H1 (cell line): ENCODE measurements at regions not wholly inside any gene's neighbourhood (a gene's known extent, or its start where the extent isn't known, plus 50 kb on each side); places are given as distances from the start of the nearest gene placed in this dataset.

Experiments
- CTCF ChIA-PET: fragments of 300-600 bp; sonication (Branson Sonifier 250); formaldehyde crosslinking; loops from one replicate; lab custom pipeline; 2021; ENCODE audit not compliant: partially characterized antibody; lab: Charles Lee
- POLR2A ChIA-PET: fragments of 300-600 bp; sonication (Branson Sonifier 250); formaldehyde crosslinking; loops from one replicate; lab custom pipeline; 2021; ENCODE audit warnings: inconsistent platforms; ENCODE audit not compliant: partially characterized antibody; lab: Charles Lee
- DNase-seq, 2 experiments: peaks; one replicate each; pipeline versions ENCODE4 v3.0.0 to v3.0.0-alpha.2; 2010 to 2022; ENCODE audit warnings: low spot score in 2 of 2, low read depth in 1 of 2, mixed read lengths in 1 of 2
- FAIRE-seq: peaks from 2 replicates; lab custom pipeline; 2011; peaks lifted over from hg19 to GRCh38; lab: Jason Lieb, UNC
- H2AFZ ChIP-seq: 2 replicates; pipeline ENCODE4 v1.8.1; 2012; ENCODE audit warnings: low read length, inconsistent platforms
- H2AK5ac ChIP-seq: 2 replicates; pipeline ENCODE4 v1.6.1; 2013; ENCODE audit warnings: low read depth, low read length
- H2BK120ac ChIP-seq: replicated peaks from 2 replicates; pipeline ENCODE3; 2013; ENCODE audit warnings: low read depth, low read length, inconsistent platforms
- H2BK12ac ChIP-seq: 2 replicates; pipeline ENCODE4 v1.6.1; 2013; ENCODE audit warnings: low read depth, low read length
- H2BK15ac ChIP-seq: 2 replicates; pipeline ENCODE4 v1.6.1; 2013; ENCODE audit warnings: low read length
- H2BK20ac ChIP-seq: 2 replicates; pipeline ENCODE4 v1.6.1; 2013; ENCODE audit warnings: low read length
- H2BK5ac ChIP-seq: 2 replicates; pipeline ENCODE4 v1.6.1; 2013; ENCODE audit warnings: low read depth, low read length
- H3K14ac ChIP-seq: 2 replicates; pipeline ENCODE4 v1.6.1; 2013; ENCODE audit warnings: inconsistent platforms; ENCODE audit not compliant: insufficient read length
- H3K18ac ChIP-seq: 2 replicates; pipeline ENCODE4 v1.6.1; 2013; ENCODE audit warnings: low read length; ENCODE audit errors: extremely low read depth
- H3K23ac ChIP-seq: 2 replicates; pipeline ENCODE4 v1.6.1; 2013; ENCODE audit warnings: inconsistent platforms; ENCODE audit not compliant: insufficient read length
- H3K23me2 ChIP-seq: 2 replicates; pipeline ENCODE4 v1.6.1; 2013; ENCODE audit warnings: low read depth, low read length
- H3K27ac ChIP-seq: 2 replicates; pipeline ENCODE4 v1.6.1; 2011; ENCODE audit warnings: low read depth, low read length, inconsistent platforms
- H3K27me3 ChIP-seq, 4 experiments: replicated peaks in 1 of 4; 1 replicate in 1 of 4; 2 replicates in 3 of 4; pipeline versions ENCODE4 v1.6.1 to v1.8.1; 2011 to 2013; ENCODE audit warnings: low read length in 3 of 4, mild to moderate bottlenecking in 3 of 4, inconsistent platforms in 2 of 4, mixed read lengths in 2 of 4, moderate library complexity in 1 of 4; ENCODE audit not compliant: control insufficient read depth in 3 of 4, insufficient read depth in 3 of 4; ENCODE audit errors: extremely low read depth in 1 of 4
- H3K36me3 ChIP-seq, 4 experiments: 2 replicates each; pipeline versions ENCODE4 v1.6.1 to v1.8.1; 2011 to 2013; ENCODE audit warnings: mild to moderate bottlenecking in 4 of 4, low read length in 3 of 4, moderate library complexity in 2 of 4, control low read depth in 1 of 4, inconsistent platforms in 1 of 4; ENCODE audit not compliant: insufficient read depth in 4 of 4, control insufficient read depth in 2 of 4
- H3K4ac ChIP-seq: replicated peaks from 2 replicates; pipeline ENCODE3; 2013; ENCODE audit warnings: low read length, low read depth, mixed read lengths, inconsistent platforms; ENCODE audit not compliant: insufficient read length
- H3K4me1 ChIP-seq, 4 experiments: replicated peaks in 1 of 4; 1 replicate in 1 of 4; 2 replicates in 3 of 4; pipeline versions ENCODE4 v1.6.1 to v1.8.1; 2011 to 2013; ENCODE audit warnings: low read length in 3 of 4, inconsistent platforms in 2 of 4, mixed read lengths in 1 of 4; ENCODE audit not compliant: insufficient read depth in 4 of 4, control insufficient read depth in 3 of 4
- H3K4me2 ChIP-seq, 2 experiments: 2 replicates each; pipeline versions ENCODE4 v1.6.1 to v1.8.1; 2011 to 2013; ENCODE audit warnings: low read depth in 2 of 2, low read length in 2 of 2, control low read depth in 1 of 2, inconsistent platforms in 1 of 2, mild to moderate bottlenecking in 1 of 2; ENCODE audit not compliant: insufficient read depth in 1 of 2
- H3K4me3 ChIP-seq, 4 experiments: fragments of 200-600, 300-600 bp in 1 of 4; sonication (generic), shearing (Covaris generic), sonication (Bioruptor Twin) in 1 of 4; 2 replicates each; pipeline versions ENCODE4 v1.5.1 to v1.8.1; 2011 to 2016; ENCODE audit warnings: low read length in 4 of 4, low read depth in 3 of 4, control low read depth in 2 of 4, inconsistent platforms in 2 of 4, mild to moderate bottlenecking in 2 of 4, mixed read lengths in 1 of 4, moderate library complexity in 1 of 4; ENCODE audit not compliant: insufficient read depth in 2 of 4; ENCODE audit errors: extremely low read depth in 1 of 4
- H3K56ac ChIP-seq: replicated peaks from 2 replicates; pipeline ENCODE3; 2013; ENCODE audit warnings: low read depth, mild to moderate bottlenecking, mixed read lengths, low read length, inconsistent platforms; ENCODE audit not compliant: insufficient read length
- H3K79me1 ChIP-seq: 2 replicates; pipeline ENCODE4 v1.6.1; 2013; ENCODE audit warnings: low read depth, low read length, control low read depth
- H3K79me2 ChIP-seq, 2 experiments: 2 replicates each; pipeline versions ENCODE4 v1.6.1 to v1.8.1; 2012 to 2013; ENCODE audit warnings: low read length in 2 of 2, mild to moderate bottlenecking in 2 of 2, inconsistent platforms in 1 of 2; ENCODE audit not compliant: insufficient read depth in 2 of 2, control insufficient read depth in 1 of 2
- H3K9ac ChIP-seq, 4 experiments: replicated peaks in 1 of 4; 1 replicate in 1 of 4; 2 replicates in 3 of 4; pipeline versions ENCODE4 v1.6.1 to v1.8.1; 2011 to 2013; ENCODE audit warnings: low read depth in 3 of 4, low read length in 3 of 4, control low read depth in 2 of 4, mild to moderate bottlenecking in 2 of 4, moderate library complexity in 2 of 4, inconsistent platforms in 1 of 4; ENCODE audit errors: extremely low read depth in 1 of 4
- H3K9me3 ChIP-seq, 2 experiments: 2 replicates each; pipeline versions ENCODE4 v1.6.1 to v1.8.1; 2012 to 2013; ENCODE audit warnings: mild to moderate bottlenecking in 2 of 2, moderate library complexity in 2 of 2, control low read depth in 1 of 2, inconsistent platforms in 1 of 2, low read depth in 1 of 2, low read length in 1 of 2, mixed read lengths in 1 of 2; ENCODE audit not compliant: insufficient read depth in 2 of 2
- H4K20me1 ChIP-seq, 2 experiments: replicated peaks in 1 of 2; 2 replicates each; pipeline versions ENCODE3 to v1.8.1; 2011 to 2013; ENCODE audit warnings: inconsistent platforms in 2 of 2, low read length in 2 of 2, mild to moderate bottlenecking in 1 of 2; ENCODE audit not compliant: insufficient read depth in 2 of 2, control insufficient read depth in 1 of 2
- H4K5ac ChIP-seq: 2 replicates; pipeline ENCODE4 v1.6.1; 2013; ENCODE audit warnings: low read length, low read depth, mixed read lengths, inconsistent platforms; ENCODE audit not compliant: insufficient read length
- H4K8ac ChIP-seq: 2 replicates; pipeline ENCODE4 v1.8.0; 2013; ENCODE audit warnings: mild to moderate bottlenecking, moderate library complexity, low read length, inconsistent platforms; ENCODE audit not compliant: insufficient read depth; ENCODE audit errors: extremely low read depth
- H4K91ac ChIP-seq: replicated peaks from 2 replicates; pipeline ENCODE3; 2013; ENCODE audit warnings: low read length, mixed read lengths, inconsistent platforms; ENCODE audit not compliant: insufficient read length
- BRCA1 ChIP-seq: IDR thresholded peaks from 2 replicates; pipeline ENCODE4 v1.6.1; 2012; ENCODE audit warnings: low read depth, low read length, improper control_type of control experiment
- CREB1 ChIP-seq: IDR thresholded peaks from 2 replicates; pipeline ENCODE4 v1.6.1; 2012; ENCODE audit warnings: inconsistent platforms
- EP300 ChIP-seq, 2 experiments: IDR thresholded peaks; 1 replicate in 1 of 2; 2 replicates in 1 of 2; pipeline ENCODE4 v1.6.1; 2011 to 2012; ENCODE audit warnings: low read depth in 2 of 2, low read length in 2 of 2, mild to moderate bottlenecking in 2 of 2, borderline replicate concordance in 1 of 2, inconsistent platforms in 1 of 2, moderate library complexity in 1 of 2
- EZH2 ChIP-seq: fragments of 200-600 bp; sonication (generic); IDR thresholded peaks from 2 replicates; pipeline ENCODE4 v1.7.1; 2012; ENCODE audit warnings: low read depth, mild to moderate bottlenecking, moderate library complexity, low read length, inconsistent platforms; ENCODE audit not compliant: severe bottlenecking
- HDAC2 ChIP-seq, 2 experiments: fragments of 300-600 bp in 1 of 2; sonication (generic) in 1 of 2; IDR thresholded peaks; 2 replicates each; pipeline ENCODE4 v1.6.1; 2011 to 2012; ENCODE audit warnings: low read depth in 2 of 2, low read length in 2 of 2, mild to moderate bottlenecking in 2 of 2, moderate library complexity in 2 of 2, borderline replicate concordance in 1 of 2, inconsistent platforms in 1 of 2
- MAFK ChIP-seq: IDR thresholded peaks from 2 replicates; pipeline ENCODE4 v1.6.1; 2012; ENCODE audit warnings: low read depth, mild to moderate bottlenecking, improper control_type of control experiment, low read length
- NANOG ChIP-seq: IDR thresholded peaks from 2 replicates; pipeline ENCODE4 v1.6.1; 2011; ENCODE audit warnings: low read length, low read depth, mild to moderate bottlenecking, inconsistent platforms; ENCODE audit not compliant: insufficient read depth, poor library complexity, severe bottlenecking
- POLR2A ChIP-seq, 2 experiments: IDR thresholded peaks; 1 replicate in 1 of 2; 2 replicates in 1 of 2; pipeline ENCODE4 v1.6.1; 2011; ENCODE audit warnings: low read depth in 2 of 2, low read length in 2 of 2, mild to moderate bottlenecking in 2 of 2; ENCODE audit errors: control extremely low read depth in 1 of 2
- POLR2AphosphoS5 ChIP-seq: IDR thresholded peaks from 2 replicates; pipeline ENCODE4 v1.6.1; 2011; ENCODE audit warnings: low read depth, low read length
- SP2 ChIP-seq: IDR thresholded peaks from 2 replicates; pipeline ENCODE4 v1.6.1; 2012; ENCODE audit warnings: mild to moderate bottlenecking, low read length, inconsistent platforms
- TCF12 ChIP-seq: IDR thresholded peaks from 2 replicates; pipeline ENCODE4 v1.6.1; 2011; ENCODE audit warnings: low read depth, mild to moderate bottlenecking, low read length
- TF ChIP-seq, protein P1 (sequence below), 3 experiments: IDR thresholded peaks; 1 replicate in 2 of 3; 2 replicates in 1 of 3; pipeline versions ENCODE4 v1.5.1 to v1.6.1; 2011; ENCODE audit warnings: low read length in 3 of 3, mild to moderate bottlenecking in 3 of 3, inconsistent platforms in 2 of 3, low read depth in 1 of 3, moderate library complexity in 1 of 3; ENCODE audit not compliant: insufficient read depth in 1 of 3; ENCODE audit errors: control extremely low read depth in 1 of 3

DNA sequence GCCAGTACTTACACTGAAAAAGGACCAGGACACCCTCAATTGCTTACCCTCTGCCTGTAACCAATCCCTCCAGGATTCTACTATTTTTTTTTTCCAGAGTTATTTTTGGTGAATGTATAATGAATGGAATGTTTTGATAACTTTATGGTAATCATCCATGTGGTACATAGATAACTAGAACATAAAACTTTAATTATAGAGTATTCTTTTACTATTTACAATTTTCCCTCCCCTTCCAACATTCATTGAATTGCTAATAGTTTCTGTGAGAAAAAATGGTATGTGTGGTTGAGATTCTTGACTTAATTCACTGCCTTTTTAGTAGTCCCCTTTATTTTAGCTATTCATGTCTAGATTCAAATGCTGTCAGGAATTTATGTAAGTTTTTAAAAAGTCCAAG lies 164.6 kb downstream of the CYYR1 start:
- H3K14ac ChIP-seq, result no peak overlapping the region
- no peaks in the 10 kb centered on the region for H3K79me1 ChIP-seq
- no peak overlapping the region for H2AK5ac ChIP-seq
- no peak overlapping the region for H3K4ac ChIP-seq
- no peak overlapping the region for H3K4me3 ChIP-seq
- H4K5ac ChIP-seq, result no peak overlapping the region
- no peaks in the 10 kb centered on the region; a peak in 1 of 7 replicates for H3K27me3 ChIP-seq
- no peak overlapping the region for H2BK20ac ChIP-seq
- H4K8ac ChIP-seq, result no peak overlapping the region
- H3K79me2 ChIP-seq, result no peaks in the 10 kb centered on the region
- H3K4me2 ChIP-seq, result no peak overlapping the region
- no peak overlapping the region for H3K23ac ChIP-seq
- H4K91ac ChIP-seq, result no peak overlapping the region
- no peak overlapping the region for H3K56ac ChIP-seq
- no peak for FAIRE-seq
- H3K4me1 ChIP-seq, result peaks cover 0 to 2% (median under 1%) of the 10 kb centered on the region in 4 experiments; a peak in 2 of 7 replicates
- no peaks in the 10 kb centered on the region for H3K9me3 ChIP-seq
- no peak overlapping the region for H2AFZ ChIP-seq
- no peak overlapping the region for H2BK12ac ChIP-seq
- H3K18ac ChIP-seq, result no peak overlapping the region
- no peak for DNase-seq
- no peak overlapping the region for H2BK15ac ChIP-seq
- POLR2A ChIA-PET, result no interaction called here
- no peaks in the 10 kb centered on the region for H3K36me3 ChIP-seq
- H3K23me2 ChIP-seq, result no peaks in the 10 kb centered on the region
- H2BK5ac ChIP-seq, result no peak overlapping the region
- CTCF ChIA-PET, result no interaction called here
- H4K20me1 ChIP-seq, result no peaks in the 10 kb centered on the region
- H3K9ac ChIP-seq, result no peak overlapping the region
- no peak overlapping the region for H2BK120ac ChIP-seq
- H3K27ac ChIP-seq, result no peak overlapping the region
- TF ChIP-seq EP300 (IDR thresholded peaks at IDR 0.05; ENCODE audit: borderline replicate concordance in 1 of 2, low read depth in 2 of 2, low read length in 2 of 2) (no peak), MAFK (no peak), NANOG (no peak), HDAC2 (IDR thresholded peaks at IDR 0.05; ENCODE audit: borderline replicate concordance in 1 of 2, low read depth in 2 of 2, low read length in 2 of 2) (no peak), EZH2 (no peak), CREB1 (no peak), SP2 (no peak), BRCA1 (no peak), POLR2AphosphoS5 (no peak), TCF12 (no peak), POLR2A (IDR thresholded peaks at IDR 0.05; ENCODE audit: control extremely low read depth in 1 of 2, low read depth in 2 of 2, low read length in 2 of 2) (no peak)
- TF ChIP-seq, protein P1, sequence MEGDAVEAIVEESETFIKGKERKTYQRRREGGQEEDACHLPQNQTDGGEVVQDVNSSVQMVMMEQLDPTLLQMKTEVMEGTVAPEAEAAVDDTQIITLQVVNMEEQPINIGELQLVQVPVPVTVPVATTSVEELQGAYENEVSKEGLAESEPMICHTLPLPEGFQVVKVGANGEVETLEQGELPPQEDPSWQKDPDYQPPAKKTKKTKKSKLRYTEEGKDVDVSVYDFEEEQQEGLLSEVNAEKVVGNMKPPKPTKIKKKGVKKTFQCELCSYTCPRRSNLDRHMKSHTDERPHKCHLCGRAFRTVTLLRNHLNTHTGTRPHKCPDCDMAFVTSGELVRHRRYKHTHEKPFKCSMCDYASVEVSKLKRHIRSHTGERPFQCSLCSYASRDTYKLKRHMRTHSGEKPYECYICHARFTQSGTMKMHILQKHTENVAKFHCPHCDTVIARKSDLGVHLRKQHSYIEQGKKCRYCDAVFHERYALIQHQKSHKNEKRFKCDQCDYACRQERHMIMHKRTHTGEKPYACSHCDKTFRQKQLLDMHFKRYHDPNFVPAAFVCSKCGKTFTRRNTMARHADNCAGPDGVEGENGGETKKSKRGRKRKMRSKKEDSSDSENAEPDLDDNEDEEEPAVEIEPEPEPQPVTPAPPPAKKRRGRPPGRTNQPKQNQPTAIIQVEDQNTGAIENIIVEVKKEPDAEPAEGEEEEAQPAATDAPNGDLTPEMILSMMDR (IDR thresholded peaks at IDR 0.05; ENCODE audit: control extremely low read depth in 1 of 3, insufficient read depth in 1 of 3, low read depth in 1 of 3, low read length in 3 of 3), result no peak
- TF ChIP-seq, all 59 proteins: peak for 0
